ENCODE measurements at regions not wholly inside any gene's neighbourhood (a gene's known extent, or its start where the extent isn't known, plus 50 kb on each side); places are given as distances from the start of the nearest gene placed in this dataset.

DNA sequence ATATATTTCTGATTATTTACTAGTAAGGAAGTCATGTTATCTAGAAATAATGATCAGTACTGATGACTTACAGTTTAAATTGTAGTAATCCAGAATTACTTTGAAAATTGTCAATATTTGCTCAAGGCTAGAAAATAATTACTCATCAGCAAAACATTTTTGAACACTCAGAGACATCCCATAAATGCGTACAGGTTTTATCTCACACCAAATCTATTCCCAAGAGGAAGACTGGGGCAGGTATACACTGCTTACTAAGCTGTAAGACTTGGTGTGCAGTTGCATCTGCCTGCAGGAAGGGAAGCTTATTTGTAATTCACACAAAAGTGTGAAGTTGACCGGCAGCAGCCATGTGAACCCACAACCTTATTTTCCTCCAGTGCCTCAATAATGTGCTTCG, 146.4 kb downstream of the CCER1 start:
- no peak overlapping the region for H3K27ac ChIP-seq (ENCODE audit: low read depth, low read length)
- H3F3A ChIP-seq (ENCODE audit: insufficient read depth): no peaks in the 10 kb centered on the region
- H3K4me3 ChIP-seq (ENCODE audit: insufficient read depth, low read length, poor library complexity, severe bottlenecking): no peak overlapping the region

DNA sequence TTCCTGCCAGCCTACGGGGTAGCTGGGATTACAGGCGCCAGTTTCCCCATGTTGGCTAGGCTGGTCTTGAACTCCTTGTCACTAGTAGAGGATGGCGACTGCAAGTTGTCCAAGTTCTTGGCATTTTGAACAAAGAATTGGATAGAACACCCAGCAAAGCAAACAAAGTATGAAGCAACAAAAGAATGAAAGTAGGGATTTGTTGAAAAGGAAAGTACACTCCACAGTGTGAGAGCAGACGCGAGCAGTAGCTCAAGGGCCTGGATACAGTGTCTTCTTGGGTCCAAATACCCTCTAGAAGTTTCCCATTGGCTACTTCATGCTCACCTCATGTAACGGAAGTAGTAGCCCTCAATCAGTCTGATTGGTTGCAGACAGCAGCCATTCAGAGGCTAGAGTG, 152.2 kb downstream of the CCER1 start:
- Histone ChIP-seq H3K79me2 (ENCODE audit: insufficient read depth, low read length) (no peaks in the 10 kb centered on the region), H3K9me2 (replicated peaks; ENCODE audit: insufficient read depth, low read length) (no peaks in the 10 kb centered on the region), H3K9me3 (ENCODE audit: insufficient read depth, low read length) (no peaks in the 10 kb centered on the region), H4K20me1 (ENCODE audit: low read depth, low read length) (no peaks in the 10 kb centered on the region), H3K27me3 (ENCODE audit: low read length) (no peaks in the 10 kb centered on the region), H3K4me2 (ENCODE audit: low read depth, low read length, poor library complexity, severe bottlenecking) (no peak overlapping the region), H2AFZ (ENCODE audit: low read depth, low read length, severe bottlenecking) (no peak overlapping the region), H3F3A (ENCODE audit: insufficient read depth) (no peaks in the 10 kb centered on the region), H3K4me3 (ENCODE audit: insufficient read depth, low read length, poor library complexity, severe bottlenecking) (no peak overlapping the region), H3K36me3 (ENCODE audit: low read length) (no peaks in the 10 kb centered on the region), H3K9ac (ENCODE audit: low read length) (no peak overlapping the region), H3K27ac (ENCODE audit: low read depth, low read length) (no peak overlapping the region)
- TF ChIP-seq, protein P1, sequence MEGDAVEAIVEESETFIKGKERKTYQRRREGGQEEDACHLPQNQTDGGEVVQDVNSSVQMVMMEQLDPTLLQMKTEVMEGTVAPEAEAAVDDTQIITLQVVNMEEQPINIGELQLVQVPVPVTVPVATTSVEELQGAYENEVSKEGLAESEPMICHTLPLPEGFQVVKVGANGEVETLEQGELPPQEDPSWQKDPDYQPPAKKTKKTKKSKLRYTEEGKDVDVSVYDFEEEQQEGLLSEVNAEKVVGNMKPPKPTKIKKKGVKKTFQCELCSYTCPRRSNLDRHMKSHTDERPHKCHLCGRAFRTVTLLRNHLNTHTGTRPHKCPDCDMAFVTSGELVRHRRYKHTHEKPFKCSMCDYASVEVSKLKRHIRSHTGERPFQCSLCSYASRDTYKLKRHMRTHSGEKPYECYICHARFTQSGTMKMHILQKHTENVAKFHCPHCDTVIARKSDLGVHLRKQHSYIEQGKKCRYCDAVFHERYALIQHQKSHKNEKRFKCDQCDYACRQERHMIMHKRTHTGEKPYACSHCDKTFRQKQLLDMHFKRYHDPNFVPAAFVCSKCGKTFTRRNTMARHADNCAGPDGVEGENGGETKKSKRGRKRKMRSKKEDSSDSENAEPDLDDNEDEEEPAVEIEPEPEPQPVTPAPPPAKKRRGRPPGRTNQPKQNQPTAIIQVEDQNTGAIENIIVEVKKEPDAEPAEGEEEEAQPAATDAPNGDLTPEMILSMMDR (IDR thresholded peaks at IDR 0.05; ENCODE audit: insufficient read depth, low read length, poor library complexity, severe bottlenecking): no peak
- no peak for TF ChIP-seq EZH2phosphoT487 (conservative IDR thresholded peaks at IDR 0.05; ENCODE audit: low read length)

More for the DNA sequence above, 146.4 kb downstream of the CCER1 start:
- TF ChIP-seq, protein P1 (IDR thresholded peaks at IDR 0.05; ENCODE audit: insufficient read depth, low read length, poor library complexity, severe bottlenecking): no peak
- no peak for TF ChIP-seq EZH2phosphoT487 (conservative IDR thresholded peaks at IDR 0.05; ENCODE audit: low read length)
- Histone ChIP-seq H3K9me2 (replicated peaks; ENCODE audit: insufficient read depth, low read length) (no peaks in the 10 kb centered on the region), H3K36me3 (ENCODE audit: low read length) (no peaks in the 10 kb centered on the region), H3K4me2 (ENCODE audit: low read depth, low read length, poor library complexity, severe bottlenecking) (no peak overlapping the region), H3K9ac (ENCODE audit: low read length) (no peak overlapping the region), H3K27me3 (ENCODE audit: low read length) (no peaks in the 10 kb centered on the region), H3K9me3 (ENCODE audit: insufficient read depth, low read length) (no peaks in the 10 kb centered on the region), H2AFZ (ENCODE audit: low read depth, low read length, severe bottlenecking) (no peak overlapping the region), H3K79me2 (ENCODE audit: insufficient read depth, low read length) (no peaks in the 10 kb centered on the region), H4K20me1 (ENCODE audit: low read depth, low read length) (no peaks in the 10 kb centered on the region)

DNA sequence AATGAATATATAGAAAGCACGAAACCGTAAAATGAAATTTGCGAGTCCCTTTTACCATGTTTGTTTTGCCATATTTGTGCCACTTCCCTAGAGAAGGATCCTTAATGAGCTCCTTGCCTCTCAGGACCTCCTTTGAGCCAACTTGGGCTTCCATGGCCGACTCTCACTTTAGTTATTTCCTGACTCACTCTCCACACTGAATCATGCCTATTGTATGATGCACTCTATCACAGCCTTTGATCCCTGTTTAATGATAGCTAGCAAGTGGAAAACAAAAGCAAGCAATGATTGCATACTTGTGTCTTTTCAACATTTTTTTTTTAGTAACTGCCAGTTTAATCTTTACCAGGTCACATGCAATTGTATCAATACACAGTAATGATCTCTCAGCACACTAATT, 153.2 kb downstream of the CCER1 start:
- H2AFZ ChIP-seq (ENCODE audit: low read depth, low read length, severe bottlenecking): no peak overlapping the region
- no peak overlapping the region for H3K4me2 ChIP-seq (ENCODE audit: low read depth, low read length, poor library complexity, severe bottlenecking)
- H3K79me2 ChIP-seq (ENCODE audit: insufficient read depth, low read length): no peaks in the 10 kb centered on the region
- no peak overlapping the region for H3K27ac ChIP-seq (ENCODE audit: low read depth, low read length)
- no peak for TF ChIP-seq EZH2phosphoT487 (conservative IDR thresholded peaks at IDR 0.05; ENCODE audit: low read length)
- TF ChIP-seq, protein P1 (IDR thresholded peaks at IDR 0.05; ENCODE audit: insufficient read depth, low read length, poor library complexity, severe bottlenecking): no peak
- H3K27me3 ChIP-seq (ENCODE audit: low read length): no peaks in the 10 kb centered on the region
- H3K9me2 ChIP-seq (replicated peaks; ENCODE audit: insufficient read depth, low read length): no peaks in the 10 kb centered on the region
- no peaks in the 10 kb centered on the region for H4K20me1 ChIP-seq (ENCODE audit: low read depth, low read length)
- H3F3A ChIP-seq (ENCODE audit: insufficient read depth): no peaks in the 10 kb centered on the region
- H3K9me3 ChIP-seq (ENCODE audit: insufficient read depth, low read length): no peaks in the 10 kb centered on the region
- no peak overlapping the region for H3K9ac ChIP-seq (ENCODE audit: low read length)
- H3K4me3 ChIP-seq (ENCODE audit: insufficient read depth, low read length, poor library complexity, severe bottlenecking): no peak overlapping the region
- no peaks in the 10 kb centered on the region for H3K36me3 ChIP-seq (ENCODE audit: low read length)
